HL-60 (cell line): ENCODE measurements at regions not wholly inside any gene's neighbourhood (a gene's known extent, or its start where the extent isn't known, plus 50 kb on each side); places are given as distances from the start of the nearest gene placed in this dataset.

Experiments
- DNase-seq, 2 experiments: peaks; one replicate each; pipeline ENCODE4 v3.0.0-alpha.2; 2010 to 2020; ENCODE audit warnings: low read depth in 1 of 2, low spot score in 1 of 2
- H3K27ac ChIP-seq: fragments of 250-450 bp; sonication (Bioruptor Pico); replicated peaks from 2 replicates; pipeline ENCODE4 v1.5.1; 2020; ENCODE audit warnings: mild to moderate bottlenecking, moderate library complexity
- H3K27me3 ChIP-seq: fragments of 250-450 bp; sonication (Bioruptor Pico); 2 replicates; pipeline ENCODE4 v1.5.1; 2021; ENCODE audit warnings: mild to moderate bottlenecking, moderate library complexity; ENCODE audit not compliant: insufficient read depth, poor library complexity, severe bottlenecking
- H3K4me3 ChIP-seq: replicated peaks from 2 replicates; pipeline ENCODE4 v1.5.1; 2011; ENCODE audit warnings: mild to moderate bottlenecking, control low read depth, low read length; ENCODE audit not compliant: insufficient read depth
- GABPA ChIP-seq: IDR thresholded peaks from 2 replicates; pipeline ENCODE4 v1.6.1; 2012; ENCODE audit warnings: low read depth
- POLR2AphosphoS5 ChIP-seq: IDR thresholded peaks from 2 replicates; pipeline ENCODE4 v1.6.1; 2012; ENCODE audit warnings: low read depth
- SPI1 ChIP-seq: IDR thresholded peaks from 2 replicates; pipeline ENCODE4 v1.6.1; 2012; ENCODE audit warnings: low read depth, mild to moderate bottlenecking, borderline replicate concordance
- TF ChIP-seq, protein P1 (sequence below): IDR thresholded peaks from one replicate; pipeline ENCODE4 v1.5.1; 2011; ENCODE audit warnings: low read length, control low read depth, inconsistent platforms; ENCODE audit not compliant: insufficient read depth
- TF ChIP-seq, protein P2 (sequence below): IDR thresholded peaks from 2 replicates; pipeline ENCODE4 v1.6.1; 2012; ENCODE audit warnings: low read depth; ENCODE audit not compliant: insufficient replicate concordance

DNA sequence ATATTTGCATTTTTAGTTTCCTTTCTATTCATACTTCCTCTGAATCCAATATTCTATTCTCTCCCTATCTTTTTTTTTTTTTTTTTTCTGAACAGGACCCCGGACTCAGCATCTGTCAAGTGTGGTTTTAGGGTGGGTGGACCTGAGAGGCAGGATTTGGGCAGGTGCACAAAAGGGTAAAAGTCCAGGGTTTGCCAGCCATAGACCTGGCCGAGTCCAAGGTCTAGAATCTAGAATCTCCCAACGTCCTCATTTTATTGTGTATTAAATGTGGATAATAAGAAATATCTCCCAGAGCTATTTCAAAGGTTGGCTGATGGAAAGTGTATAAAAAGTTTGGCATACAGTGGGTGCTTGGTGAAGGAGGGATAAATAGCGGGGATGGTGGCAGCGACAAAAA is 273.3 kb upstream of the MAF start:
- H3K4me3 ChIP-seq: no peak overlapping the region
- no peak overlapping the region for H3K27ac ChIP-seq
- TF ChIP-seq, protein P1, sequence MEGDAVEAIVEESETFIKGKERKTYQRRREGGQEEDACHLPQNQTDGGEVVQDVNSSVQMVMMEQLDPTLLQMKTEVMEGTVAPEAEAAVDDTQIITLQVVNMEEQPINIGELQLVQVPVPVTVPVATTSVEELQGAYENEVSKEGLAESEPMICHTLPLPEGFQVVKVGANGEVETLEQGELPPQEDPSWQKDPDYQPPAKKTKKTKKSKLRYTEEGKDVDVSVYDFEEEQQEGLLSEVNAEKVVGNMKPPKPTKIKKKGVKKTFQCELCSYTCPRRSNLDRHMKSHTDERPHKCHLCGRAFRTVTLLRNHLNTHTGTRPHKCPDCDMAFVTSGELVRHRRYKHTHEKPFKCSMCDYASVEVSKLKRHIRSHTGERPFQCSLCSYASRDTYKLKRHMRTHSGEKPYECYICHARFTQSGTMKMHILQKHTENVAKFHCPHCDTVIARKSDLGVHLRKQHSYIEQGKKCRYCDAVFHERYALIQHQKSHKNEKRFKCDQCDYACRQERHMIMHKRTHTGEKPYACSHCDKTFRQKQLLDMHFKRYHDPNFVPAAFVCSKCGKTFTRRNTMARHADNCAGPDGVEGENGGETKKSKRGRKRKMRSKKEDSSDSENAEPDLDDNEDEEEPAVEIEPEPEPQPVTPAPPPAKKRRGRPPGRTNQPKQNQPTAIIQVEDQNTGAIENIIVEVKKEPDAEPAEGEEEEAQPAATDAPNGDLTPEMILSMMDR: no peak
- TF ChIP-seq SPI1 (no peak), POLR2AphosphoS5 (no peak), GABPA (no peak)
- TF ChIP-seq, protein P2, sequence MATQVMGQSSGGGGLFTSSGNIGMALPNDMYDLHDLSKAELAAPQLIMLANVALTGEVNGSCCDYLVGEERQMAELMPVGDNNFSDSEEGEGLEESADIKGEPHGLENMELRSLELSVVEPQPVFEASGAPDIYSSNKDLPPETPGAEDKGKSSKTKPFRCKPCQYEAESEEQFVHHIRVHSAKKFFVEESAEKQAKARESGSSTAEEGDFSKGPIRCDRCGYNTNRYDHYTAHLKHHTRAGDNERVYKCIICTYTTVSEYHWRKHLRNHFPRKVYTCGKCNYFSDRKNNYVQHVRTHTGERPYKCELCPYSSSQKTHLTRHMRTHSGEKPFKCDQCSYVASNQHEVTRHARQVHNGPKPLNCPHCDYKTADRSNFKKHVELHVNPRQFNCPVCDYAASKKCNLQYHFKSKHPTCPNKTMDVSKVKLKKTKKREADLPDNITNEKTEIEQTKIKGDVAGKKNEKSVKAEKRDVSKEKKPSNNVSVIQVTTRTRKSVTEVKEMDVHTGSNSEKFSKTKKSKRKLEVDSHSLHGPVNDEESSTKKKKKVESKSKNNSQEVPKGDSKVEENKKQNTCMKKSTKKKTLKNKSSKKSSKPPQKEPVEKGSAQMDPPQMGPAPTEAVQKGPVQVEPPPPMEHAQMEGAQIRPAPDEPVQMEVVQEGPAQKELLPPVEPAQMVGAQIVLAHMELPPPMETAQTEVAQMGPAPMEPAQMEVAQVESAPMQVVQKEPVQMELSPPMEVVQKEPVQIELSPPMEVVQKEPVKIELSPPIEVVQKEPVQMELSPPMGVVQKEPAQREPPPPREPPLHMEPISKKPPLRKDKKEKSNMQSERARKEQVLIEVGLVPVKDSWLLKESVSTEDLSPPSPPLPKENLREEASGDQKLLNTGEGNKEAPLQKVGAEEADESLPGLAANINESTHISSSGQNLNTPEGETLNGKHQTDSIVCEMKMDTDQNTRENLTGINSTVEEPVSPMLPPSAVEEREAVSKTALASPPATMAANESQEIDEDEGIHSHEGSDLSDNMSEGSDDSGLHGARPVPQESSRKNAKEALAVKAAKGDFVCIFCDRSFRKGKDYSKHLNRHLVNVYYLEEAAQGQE: no peak
- no peaks in the 10 kb centered on the region for H3K27me3 ChIP-seq
- no peak for DNase-seq

DNA sequence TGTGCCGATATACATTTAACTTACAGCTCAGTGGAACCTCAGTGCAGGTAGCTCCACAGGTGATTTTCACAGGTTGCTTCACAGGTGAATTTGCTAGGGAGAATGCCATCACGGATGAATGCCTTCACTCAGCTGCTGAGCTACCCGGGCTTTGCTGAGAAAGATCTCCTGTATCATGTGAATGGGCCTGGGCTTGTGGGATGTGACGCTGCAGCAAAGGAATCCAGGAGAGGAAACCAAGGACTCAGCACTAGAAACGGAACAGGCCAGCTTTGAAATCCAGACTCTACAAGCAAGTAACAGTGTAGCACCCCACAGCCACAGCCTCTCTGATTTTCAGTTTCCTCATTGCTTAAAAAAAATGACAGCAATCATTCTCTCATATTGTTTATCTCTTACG is 271.4 kb upstream of the MAF start:
- Histone ChIP-seq H3K27ac (no peak overlapping the region), H3K27me3 (no peaks in the 10 kb centered on the region), H3K4me3 (no peak overlapping the region)
- no peak for TF ChIP-seq GABPA
- no peak for TF ChIP-seq SPI1
- TF ChIP-seq POLR2AphosphoS5: no peak
- TF ChIP-seq, protein P2: no peak
- TF ChIP-seq, protein P1: no peak
- DNase-seq: no peak

DNA sequence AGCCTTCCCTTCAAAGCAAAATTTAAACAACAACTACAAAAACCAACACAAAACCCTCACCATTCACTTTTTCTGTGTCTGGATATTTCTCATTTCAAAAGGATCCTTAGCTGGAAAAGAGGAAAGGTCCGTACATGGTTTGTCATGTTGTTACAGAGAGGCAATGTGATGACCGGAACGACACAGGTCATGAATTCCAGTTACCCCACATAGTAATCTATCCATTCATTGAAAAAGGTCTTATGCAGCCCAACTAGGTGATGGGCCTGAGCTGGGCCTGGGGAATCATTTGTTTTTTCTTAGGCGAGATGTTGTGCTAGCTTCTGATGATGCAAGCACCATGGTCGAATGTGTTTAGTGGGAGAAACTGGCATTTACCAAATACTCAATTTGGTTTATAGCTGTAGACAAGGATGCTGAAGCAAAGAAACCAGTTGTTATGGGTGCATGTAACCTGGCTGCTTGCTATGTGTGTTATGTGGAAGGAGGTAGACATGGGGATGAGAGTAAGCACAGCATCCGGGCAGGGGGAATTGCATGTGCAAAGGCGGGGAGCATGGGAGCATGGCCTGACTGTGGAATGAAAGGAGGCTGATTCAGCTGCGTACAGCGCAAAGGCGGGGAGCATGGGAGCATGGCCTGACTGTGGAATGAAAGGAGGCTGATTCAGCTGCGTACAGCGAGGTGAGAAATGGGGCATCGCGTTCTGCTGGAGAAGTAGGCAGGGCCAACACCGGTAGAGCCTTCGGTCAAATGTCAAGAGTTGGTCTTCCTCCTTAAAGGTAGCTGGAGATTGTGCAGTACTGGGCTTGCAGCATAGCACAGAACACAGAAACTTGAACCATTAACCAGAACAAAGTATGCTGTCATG is 269.7 kb upstream of the MAF start:
- no peak for DNase-seq
- H3K27ac ChIP-seq: no peak overlapping the region
- H3K27me3 ChIP-seq: no peaks in the 10 kb centered on the region
- H3K4me3 ChIP-seq: no peak overlapping the region
- TF ChIP-seq POLR2AphosphoS5 (no peak), GABPA (no peak), SPI1 (no peak)
- TF ChIP-seq, protein P1: no peak
- TF ChIP-seq, protein P2: no peak
